NCI-H510A (cell line): ENCODE measurements at regions not wholly inside any gene's neighbourhood (a gene's known extent, or its start where the extent isn't known, plus 50 kb on each side); places are given as distances from the start of the nearest gene placed in this dataset.
A peak's percentile ranks its signal among the peaks of the same experiment; 100 is the strongest.

Experiments
- DNase-seq: peaks from one replicate; lab custom pipeline; 2025; lab: John Stamatoyannopoulos, UW

DNA sequence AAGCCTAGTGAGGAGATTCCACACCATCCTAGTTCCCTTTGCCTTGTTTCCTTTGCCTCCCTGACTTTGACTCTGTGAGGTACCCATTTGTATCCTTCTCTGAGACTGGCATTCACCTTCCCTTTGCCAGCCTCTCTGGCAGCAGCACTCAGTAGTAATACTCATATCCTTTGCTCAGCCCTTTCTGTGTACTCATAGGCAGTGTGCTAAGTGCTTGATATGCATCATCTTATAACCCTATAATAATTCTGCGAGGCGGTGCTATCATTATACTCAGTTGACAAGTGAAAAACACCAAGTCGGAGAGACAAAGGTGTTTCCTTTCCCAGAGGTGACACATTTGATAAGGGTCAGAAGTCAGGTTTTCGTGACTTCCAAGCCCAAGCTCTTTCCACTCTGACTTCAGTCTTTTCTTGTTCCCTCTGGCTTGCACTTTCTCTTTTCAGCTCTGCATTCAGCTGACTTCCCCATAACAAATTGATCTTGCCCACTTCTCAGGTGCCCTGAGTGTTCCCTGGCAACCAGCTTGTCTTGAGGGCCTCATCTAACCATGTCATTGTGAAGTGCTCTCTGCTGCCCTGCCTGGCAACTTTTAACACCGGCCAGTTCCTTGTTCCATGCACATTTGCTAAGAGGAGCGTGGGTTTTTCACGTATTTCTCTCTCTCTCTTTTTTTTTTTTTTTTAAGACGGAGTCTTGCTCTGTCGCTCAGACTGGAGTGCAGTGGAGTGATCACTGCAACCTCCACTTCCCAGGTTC is 94.5 kb upstream of the UPP2 start:
- DNase-seq, result peak; percentile 15

DNA sequence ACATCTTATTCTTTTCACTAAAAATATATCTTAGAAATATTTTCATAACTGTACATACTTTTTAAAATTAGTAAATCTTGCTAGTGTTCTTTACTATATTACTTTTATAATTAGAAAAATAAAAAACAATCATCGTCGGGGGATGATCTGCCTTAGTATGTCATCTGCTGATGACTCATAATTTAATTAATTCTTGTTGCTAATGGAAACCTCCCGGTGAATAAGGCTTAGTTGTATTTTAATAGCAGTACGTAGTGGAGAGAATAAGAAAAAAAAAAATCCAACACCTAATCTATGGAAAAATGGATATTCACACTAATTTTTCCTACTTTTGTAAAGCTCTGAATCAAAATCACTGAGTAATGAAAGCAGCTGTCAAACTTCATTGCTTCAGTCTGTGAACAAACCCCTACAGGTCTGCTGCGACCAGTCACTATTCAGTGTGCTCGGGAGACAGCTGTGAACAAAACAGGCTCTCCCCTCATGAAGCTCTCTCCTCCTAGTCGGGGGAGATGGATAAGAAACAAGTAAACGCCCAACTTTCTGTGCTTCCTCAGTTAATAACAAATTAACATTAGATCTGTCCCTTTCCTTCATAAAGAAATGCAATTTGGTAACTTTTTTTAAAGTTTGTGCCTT is 97.4 kb upstream of the UPP2 start:
- no peak for DNase-seq

DNA sequence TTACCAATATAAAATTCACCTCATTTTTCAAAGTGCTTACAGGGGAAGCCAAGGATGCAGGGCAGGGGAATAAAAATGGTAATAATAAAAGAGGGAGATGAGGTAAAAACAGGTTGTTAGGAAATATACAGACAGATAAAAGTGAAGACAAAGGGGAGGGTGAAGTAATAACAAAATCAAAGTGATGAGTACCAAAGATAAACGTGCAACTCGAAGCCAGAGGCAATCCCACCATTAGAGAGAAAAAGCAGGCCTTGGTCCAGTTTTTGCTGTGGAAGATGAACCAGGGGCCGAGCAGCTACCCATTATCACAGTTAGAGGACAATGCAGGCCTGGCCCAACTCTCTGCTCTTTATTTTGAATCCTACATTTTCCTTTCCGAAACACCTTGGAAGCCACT is 99.6 kb upstream of the UPP2 start:
- DNase-seq, result no peak

DNA sequence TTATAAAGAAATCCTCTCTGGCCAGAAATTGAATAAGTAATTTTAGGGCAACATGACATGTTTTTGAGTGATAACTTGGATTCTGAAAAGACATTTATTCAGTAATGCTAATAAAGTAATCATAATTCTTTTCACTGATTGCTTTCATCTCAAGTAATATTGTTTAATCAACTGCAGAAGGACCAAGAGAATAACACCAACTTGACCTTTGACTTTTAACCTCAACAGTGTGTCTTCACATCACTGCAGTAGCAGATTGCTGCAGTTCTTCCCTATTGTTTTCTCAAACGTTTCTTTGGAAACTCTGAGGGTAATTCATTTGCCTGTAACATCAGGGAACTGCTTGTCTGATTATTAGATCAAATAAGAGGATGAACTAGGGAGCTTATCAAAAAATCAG is 104.9 kb upstream of the UPP2 start:
- DNase-seq, result no peak

DNA sequence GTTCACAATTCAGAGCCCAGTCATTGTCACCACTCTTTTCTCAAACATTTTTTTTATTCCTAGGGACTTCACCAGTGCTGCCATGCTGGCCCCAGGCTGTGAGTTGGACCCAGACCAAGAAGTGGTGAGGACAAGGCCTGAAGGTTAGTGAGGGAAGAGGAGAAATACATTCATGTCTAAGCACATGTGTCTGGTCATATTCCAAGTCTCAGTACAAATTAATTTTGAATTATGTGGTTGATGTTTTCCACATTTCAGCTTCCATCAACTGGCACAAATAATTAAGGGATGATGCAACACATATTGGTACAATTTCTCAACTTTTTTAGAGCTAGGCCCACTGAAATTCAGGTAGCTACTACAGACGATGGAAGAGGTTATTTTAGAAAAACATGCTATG is 106.6 kb upstream of the UPP2 start:
- DNase-seq, result no peak

DNA sequence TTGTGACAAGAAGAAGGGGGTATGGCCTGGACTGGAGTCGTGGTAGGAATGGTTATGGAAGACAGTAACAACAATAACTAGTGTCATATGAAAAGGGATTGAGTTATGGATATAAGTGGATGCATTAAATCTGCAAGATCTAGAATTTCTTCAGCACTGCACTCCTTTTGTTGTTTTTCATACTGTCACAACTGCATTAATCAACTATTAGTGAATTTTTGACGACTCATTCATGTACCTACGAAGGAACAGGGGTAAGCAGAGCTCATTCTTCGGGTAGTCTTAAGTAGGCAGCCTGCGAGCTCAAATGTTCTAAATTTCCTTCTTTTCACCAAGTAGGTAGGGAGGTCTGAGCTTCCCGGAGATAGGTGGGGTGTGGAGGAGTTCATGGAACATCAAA is 109.7 kb upstream of the UPP2 start:
- DNase-seq, result no peak

DNA sequence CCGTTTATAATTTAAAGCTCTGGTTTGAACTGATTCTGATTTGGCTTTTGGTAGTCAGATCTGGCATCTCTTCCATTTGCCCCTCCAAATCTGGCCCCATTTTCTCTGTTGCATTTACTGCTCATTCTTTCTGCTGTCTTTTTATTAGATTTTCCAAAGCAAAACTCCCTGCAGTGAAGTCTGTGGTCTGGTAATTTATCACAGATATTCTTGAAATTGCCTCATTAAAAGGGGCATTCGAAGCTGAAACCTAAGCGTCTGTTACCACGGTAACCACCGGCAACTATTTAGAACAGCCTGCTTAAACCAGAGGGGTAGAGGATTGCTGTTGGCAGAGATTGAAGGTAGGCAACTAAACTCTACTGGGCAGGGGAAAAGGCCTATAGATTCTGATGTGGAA is 111.5 kb upstream of the UPP2 start:
- DNase-seq, result no peak

DNA sequence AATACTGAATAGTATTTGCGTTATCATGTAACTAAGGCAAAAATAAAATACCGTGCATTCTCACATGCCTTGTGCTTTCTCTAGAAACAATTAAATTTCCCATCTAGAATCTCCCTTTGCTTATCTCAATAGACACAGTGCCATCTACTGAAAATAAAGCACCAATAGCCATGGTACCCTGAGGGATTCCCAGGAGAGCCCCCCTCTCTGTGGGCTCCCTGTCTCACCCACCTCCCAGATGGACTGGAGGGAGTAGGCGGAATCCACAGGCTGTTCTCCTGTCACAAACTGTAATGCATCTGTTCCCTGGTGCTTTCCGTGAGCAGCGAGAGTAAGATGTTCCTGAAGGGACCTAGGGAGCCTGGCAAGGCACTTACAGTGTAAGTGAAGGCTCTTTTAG is 112.4 kb upstream of the UPP2 start:
- DNase-seq, result no peak

DNA sequence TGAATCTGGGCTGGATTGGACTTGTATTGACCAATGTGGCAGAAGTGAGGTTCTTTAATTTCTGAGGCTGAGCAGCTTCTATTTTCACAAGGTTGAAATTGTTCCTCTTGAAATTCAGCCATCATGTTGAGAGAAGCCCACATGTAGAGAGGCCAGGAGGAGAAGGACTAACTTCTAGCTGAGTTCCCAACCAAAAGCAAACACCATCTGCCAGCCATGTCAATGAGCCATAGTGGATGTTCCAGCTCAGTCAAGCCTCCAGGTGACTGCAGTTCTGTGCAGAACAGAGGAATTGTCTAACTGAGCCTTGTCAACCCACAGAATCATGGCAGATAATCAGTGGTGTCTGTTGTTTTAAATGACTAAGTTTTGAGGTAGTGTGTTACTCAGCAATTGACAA is 110.6 kb upstream of the ACVR1 start:
- no peak for DNase-seq

DNA sequence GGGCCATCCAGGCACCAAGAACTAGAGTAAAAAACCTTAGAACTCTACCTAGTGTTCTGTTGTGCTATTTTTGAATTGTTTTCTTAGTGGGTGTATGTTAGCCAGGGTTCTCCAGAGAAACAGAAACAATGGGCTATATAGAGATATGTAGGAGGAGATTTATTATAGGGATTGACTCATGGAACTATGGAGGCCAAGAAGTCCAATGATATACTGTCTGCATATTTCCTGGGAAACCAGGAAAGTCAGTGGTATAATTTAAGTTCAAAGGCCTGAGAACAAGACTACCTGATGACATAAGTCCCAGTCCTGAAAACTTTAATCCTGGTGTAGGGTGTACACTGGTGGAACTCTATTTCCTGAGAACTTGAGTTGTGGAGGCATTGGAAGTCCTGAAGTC is 108.7 kb upstream of the ACVR1 start:
- DNase-seq, result no peak

DNA sequence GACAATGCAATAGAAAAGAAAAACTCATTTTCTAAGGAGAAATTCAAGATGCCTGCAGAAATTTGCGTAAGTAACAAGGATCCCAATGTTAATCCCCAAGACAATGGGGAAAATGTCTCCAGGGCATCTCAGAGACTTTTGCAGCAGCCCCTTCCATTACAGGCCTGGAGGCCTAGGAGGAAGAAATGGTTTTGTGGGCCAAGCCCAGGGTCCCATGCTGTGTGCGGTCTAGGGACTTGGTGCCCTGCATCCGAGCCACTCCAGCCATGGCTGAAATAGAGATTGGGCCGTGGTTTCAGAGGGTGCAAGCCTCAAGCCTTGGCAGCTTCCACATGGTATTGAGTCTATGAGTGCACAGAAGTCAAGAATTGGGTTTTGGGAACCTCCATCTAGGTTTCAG is 103.9 kb upstream of the ACVR1 start:
- no peak for DNase-seq

DNA sequence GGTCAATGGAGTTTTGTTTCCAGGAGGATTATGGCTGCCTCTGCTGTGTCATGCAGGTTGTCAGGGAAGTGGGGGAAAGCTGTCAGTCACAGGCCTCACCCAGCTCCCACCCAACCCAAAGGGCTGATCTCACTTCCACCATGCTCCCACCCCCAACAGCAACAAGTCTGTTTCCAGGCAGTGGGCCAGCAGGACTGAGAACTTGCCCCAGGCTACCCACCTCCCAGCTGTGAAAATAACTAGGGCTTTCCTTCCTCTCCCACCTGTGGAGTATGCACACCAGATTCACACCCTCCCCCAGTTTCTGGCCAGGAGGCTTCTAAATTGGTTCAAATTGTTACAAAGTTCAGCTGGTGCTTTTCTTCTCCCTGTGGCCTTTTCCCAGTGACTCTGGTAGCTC is 95.6 kb upstream of the ACVR1 start:
- no peak for DNase-seq

DNA sequence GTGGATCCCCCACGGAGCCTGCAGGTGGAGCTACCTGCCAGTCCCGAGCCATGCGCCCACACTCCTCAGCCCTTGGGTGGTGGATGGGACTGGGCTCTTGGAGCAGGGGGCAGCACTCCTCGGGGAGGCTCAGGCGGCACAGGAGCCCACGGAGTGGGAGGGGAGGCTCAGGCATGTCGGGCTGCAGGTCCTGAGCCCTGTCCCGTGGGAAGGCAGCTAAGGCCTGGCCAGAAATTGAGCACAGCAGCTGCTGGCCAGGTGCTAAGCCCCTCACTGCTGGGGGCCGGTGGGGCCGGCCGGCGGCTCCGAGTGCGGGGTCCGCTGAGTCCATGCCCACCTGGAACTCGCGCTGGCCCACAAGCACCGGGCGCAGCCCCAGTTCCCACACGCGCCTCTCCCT is 91.7 kb upstream of the ACVR1 start:
- no peak for DNase-seq

DNA sequence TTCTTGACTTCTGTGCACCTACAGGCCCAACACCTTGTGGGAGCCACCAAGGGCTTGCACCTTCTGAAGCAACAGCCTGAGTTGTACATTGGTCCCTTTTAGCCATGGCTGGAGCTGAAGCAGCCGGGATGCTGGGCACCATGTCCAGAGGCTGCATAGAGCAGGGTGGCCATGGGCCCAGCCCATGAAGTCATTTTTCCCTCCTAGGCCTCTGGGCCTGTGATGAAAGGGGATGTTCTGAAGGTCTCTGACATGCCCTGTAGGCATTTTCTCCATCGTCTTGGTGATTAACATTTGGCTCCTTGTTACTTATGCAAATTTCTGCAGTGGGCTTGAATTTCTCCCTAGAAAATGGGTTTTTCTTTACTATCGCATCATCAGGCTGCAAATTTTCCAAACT is 83.1 kb upstream of the ACVR1 start:
- no peak for DNase-seq

DNA sequence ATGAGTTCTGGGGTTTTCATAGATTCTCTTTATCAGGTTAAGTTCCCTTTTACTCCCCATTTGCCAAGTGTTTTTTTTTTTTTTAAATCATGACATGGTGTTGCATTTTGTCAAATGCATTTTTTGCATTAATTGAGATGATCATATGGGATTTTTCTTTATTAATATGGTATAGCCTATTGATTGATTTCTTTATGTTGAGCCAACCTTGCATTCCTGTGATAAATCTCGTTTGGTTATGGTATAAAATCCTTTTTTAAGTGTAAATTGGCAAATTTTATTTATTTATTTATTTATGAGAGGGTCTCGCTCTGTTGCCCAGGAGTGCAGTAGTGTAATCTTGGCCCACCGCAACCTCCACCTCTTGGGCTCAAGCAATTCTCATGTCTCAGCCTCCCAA is 81.5 kb upstream of the ACVR1 start:
- DNase-seq, result no peak

DNA sequence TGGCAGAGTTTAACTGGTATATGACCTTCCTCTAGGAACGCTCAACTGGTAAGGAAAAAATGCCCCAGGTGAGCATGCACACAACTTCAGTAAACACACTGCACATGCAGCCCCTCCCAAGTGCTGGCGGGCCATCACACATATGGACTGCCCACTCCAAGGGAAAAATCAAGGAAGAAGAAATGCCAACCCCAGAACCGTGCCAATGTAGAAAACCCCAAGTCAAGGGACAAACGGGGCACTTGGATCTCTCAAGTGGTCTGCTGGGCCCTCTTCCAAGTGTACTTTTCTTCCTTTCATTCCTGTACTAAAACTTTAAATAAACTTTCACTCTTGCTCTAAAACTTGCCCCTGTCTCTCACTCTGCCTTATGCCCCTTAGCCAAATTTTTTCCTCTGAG is 76.4 kb upstream of the ACVR1 start:
- DNase-seq, result no peak

DNA sequence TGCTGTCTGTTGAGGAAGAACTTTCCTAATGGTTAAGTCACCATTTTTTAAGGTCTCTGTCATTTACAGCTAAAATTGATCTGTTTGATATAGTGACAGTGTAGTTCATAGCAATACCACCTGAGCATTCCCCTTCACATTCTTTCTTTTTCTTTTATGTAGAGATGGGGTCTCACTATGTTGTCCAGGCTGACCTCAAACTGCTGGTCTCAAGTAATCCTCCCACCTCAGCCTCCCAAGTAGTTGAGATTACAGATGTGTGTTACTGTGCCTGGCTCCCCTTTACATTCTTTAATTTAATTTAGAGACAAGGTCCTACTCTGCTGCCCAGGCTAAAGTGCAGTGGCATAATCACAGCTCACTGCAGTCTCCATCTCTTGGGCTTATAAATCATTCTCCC is 72.7 kb upstream of the ACVR1 start:
- DNase-seq, result no peak

DNA sequence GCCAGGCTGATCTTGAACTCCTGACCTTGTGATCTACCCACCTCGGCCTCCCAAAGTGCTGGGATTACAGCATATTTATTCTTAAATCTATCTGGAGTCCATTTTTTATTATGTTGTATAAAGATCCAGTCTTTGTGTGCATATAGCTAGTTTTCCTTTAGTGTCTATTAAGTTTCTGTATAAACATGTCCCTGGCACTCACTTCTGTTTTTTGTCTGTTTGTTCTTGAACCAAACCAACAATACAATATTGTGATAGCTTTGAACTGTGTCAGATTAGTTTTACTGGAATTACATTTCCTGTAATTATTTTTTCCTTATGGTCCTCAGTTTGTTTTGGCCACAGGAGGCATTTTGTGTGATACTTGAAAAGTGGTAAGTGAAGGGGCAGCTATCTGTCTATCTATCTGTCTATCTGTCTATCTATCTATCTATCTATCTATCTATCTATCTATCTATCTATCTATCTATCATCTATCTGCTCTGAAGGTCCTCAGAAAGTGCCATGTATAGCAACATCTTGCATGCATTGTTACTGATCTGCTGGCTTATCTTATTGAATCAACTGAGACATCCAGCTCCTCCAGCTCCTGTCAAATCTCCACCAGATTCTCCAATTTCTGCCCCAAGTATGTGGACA is 70.9 kb upstream of the ACVR1 start:
- no peak for DNase-seq

DNA sequence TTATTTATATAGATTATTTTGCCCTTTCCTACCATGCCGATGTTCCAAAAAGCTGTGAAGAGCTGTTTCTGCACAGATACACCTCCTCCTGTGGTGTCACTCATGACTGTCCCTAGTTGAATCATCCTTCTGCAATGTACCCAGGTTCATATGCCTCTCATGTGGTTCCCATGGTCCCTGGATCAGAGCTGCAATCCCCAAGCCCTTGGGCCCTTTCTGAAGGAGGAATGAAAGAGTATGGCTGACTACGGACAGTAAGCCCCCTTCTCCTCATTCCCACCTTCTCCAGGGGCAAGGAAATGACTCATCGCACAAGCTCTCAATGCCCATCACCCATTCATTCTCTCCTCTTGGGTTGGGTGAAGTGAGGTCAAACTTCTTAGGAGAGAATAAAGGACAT is 63.9 kb upstream of the ACVR1 start:
- no peak for DNase-seq

DNA sequence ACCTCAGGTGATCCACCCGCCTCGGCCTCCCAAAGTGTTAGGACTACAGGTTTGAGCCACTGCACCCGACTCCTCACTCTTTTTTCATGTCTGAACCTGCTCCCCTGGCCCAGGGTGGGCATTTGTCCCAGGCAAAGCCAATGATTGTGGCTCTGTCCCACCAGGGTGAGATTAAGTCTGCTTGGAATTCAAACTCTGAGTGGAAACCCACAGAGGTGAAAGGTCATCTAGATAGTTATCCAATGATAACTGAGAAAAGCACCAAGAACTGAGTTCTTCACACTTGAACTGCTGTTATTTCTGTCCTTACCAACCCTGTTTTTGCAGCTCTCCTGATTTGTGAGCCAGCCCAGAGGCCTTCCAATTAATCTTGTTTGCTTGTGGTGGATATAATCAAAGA is 62.4 kb upstream of the ACVR1 start:
- no peak for DNase-seq

DNA sequence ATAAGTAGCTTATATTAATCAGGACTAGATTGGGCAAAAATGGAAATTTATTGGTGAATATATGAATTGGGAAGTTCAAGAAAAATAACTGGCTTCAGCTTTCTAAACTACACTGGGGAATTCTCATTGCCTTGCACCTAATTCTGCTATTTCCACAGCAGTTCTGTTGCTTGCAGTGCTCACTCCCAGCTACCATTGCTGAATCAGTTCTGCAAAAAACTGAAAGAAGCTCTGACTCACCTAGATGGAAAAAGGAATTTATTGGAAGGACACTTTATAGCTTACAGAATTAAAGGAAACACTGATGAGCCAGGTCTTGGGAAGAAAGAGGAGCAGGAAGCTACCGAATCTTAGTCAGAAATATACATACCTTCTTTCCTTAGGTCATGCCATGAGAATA is 60.3 kb upstream of the ACVR1 start:
- no peak for DNase-seq

DNA sequence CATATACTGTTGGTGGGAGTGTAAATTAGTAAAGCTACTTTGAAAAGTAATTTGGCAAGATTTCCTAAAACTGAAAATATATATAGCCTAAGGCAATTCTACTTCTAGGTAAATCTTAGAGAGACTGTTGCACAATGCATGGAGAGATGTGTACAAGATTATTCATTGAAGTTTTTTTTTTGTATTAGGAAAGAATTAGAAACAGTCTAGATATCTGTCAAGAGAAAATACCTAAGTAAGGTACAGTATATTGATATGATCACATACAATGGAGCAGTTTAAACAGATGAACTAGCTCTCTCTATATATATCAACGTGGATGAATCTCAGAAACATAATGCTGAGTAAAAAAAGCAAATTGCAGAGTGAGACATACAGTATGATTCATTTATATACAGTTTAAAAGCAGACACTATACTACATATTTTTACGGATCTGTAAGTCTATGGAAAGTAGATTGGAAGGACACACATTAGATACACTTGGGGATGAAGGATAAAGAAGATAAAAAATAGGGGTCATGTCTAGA is 59.3 kb upstream of the ACVR1 start:
- DNase-seq, result no peak

DNA sequence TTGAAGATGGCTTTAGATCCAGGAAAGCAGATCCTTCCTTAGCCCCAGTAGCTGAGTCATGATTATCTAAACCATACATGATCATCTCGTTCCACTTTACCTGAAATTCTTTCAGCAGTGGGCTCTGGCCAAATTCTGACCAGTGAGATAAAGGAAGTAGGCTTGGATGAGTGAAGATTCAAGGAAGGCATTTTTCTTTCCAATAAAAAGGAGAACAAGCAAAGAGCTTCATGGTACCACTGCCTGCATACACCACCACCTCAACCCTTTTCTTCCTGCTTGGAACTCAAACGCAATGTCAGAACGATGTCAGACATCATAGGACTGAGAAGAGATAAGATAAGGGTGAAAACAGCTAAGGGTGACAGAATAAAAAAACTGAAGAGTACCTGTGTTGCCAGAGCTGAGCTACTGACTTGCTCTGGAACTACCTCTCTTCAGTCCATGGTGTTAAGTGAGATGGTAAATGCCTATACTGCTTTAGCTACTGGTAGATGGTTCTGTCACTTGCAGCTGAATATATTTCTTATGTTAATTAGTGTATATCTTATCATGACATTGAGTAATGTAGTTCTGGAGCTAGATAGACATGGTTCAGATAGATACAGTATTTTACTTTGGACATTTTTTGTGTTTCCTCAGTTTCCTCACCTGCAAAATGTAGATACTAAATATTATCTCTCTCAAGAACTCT is 58.7 kb upstream of the ACVR1 start:
- no peak for DNase-seq
